HepG2 (cell line): ENCODE measurements at regions not wholly inside any gene's neighbourhood (a gene's known extent, or its start where the extent isn't known, plus 50 kb on each side); places are given as distances from the start of the nearest gene placed in this dataset.

Experiments
- ATAC-seq: fragments of 200-7000 bp; cut with Tn5 transposase; 3 replicates; pipeline ENCODE4 v1.9.1; 2020; ENCODE audit warnings: mild to moderate bottlenecking, moderate library complexity
- BruUV-seq: library from RNA; stranded (reverse); fragments of 400-500 nt; replicated peaks from 2 replicates; lab custom pipeline; 2021; lab: Mats Ljungman, UMichigan
- CTCF ChIA-PET: fragments of 300-600 bp; formaldehyde crosslinking; extraction: SDS; loops from one replicate; lab custom pipeline; 2021; ENCODE audit warnings: low total read pairs, inconsistent platforms, low intra/inter-chr PET ratio; lab: Yijun Ruan, JAX
- POLR2A ChIA-PET: fragments of 350-600 bp; sonication (Branson Sonifier 250); formaldehyde crosslinking; loops from one replicate; lab custom pipeline; 2020; ENCODE audit warnings: antibody characterized with exemption, inconsistent platforms; lab: Yijun Ruan, JAX
- DNase-seq: peaks from one replicate; pipeline ENCODE4 v3.0.0-alpha.2; 2015; ENCODE audit warnings: low spot score
- FAIRE-seq: peaks from 3 replicates; lab custom pipeline; 2011; peaks lifted over from hg19 to GRCh38; lab: Jason Lieb, UNC
- H2AFZ ChIP-seq: one replicate; pipeline ENCODE4 v1.6.1; 2011; ENCODE audit warnings: low read length, inconsistent platforms
- H3K27ac ChIP-seq: fragments of 300-600 bp; 3 replicates; pipeline ENCODE4 v1.8.0; 2011; ENCODE audit warnings: mixed run types, mild to moderate bottlenecking, mixed read lengths, low read length, inconsistent platforms; ENCODE audit not compliant: insufficient read depth; ENCODE audit errors: extremely low read length
- H3K27me3 ChIP-seq, 2 experiments: fragments of 200-600 bp in 1 of 2; 2 replicates in 1 of 2; 3 replicates in 1 of 2; pipeline versions ENCODE4 v1.6.0 to v1.8.0; 2011; ENCODE audit warnings: low read length in 2 of 2, mild to moderate bottlenecking in 2 of 2, moderate library complexity in 2 of 2, inconsistent platforms in 1 of 2; ENCODE audit not compliant: insufficient read depth in 2 of 2, control insufficient read depth in 1 of 2
- H3K36me3 ChIP-seq, 2 experiments: fragments of 200-600 bp in 1 of 2; replicated peaks in 1 of 2; 2 replicates in 1 of 2; 3 replicates in 1 of 2; pipeline versions ENCODE4 v1.5.1 to v1.8.0; 2011; ENCODE audit warnings: low read length in 2 of 2, inconsistent platforms in 1 of 2; ENCODE audit not compliant: insufficient read depth in 2 of 2, control insufficient read depth in 1 of 2
- H3K4me1 ChIP-seq: 2 replicates; pipeline ENCODE4 v1.5.1; 2012; ENCODE audit warnings: low read length, inconsistent platforms; ENCODE audit not compliant: insufficient read depth
- H3K4me2 ChIP-seq: 2 replicates; pipeline ENCODE4 v1.6.0; 2011; ENCODE audit warnings: low read depth, low read length, inconsistent platforms
- H3K4me3 ChIP-seq, 3 experiments: fragments of 200-600 bp in 1 of 3; sonication (generic), shearing (Covaris generic) in 1 of 3; replicated peaks in 1 of 3; 2 replicates each; pipeline ENCODE4 v1.5.1; 2011 to 2016; ENCODE audit warnings: low read length in 3 of 3, inconsistent platforms in 2 of 3, low read depth in 2 of 3, mild to moderate bottlenecking in 2 of 3, control low read depth in 1 of 3, mixed read lengths in 1 of 3; ENCODE audit not compliant: insufficient read depth in 1 of 3
- H3K79me2 ChIP-seq: one replicate; pipeline ENCODE4 v1.6.1; 2011; ENCODE audit warnings: low read length, inconsistent platforms; ENCODE audit not compliant: insufficient read depth
- H3K9ac ChIP-seq: 2 replicates; pipeline ENCODE4 v1.6.0; 2011; ENCODE audit warnings: mild to moderate bottlenecking, low read depth, low read length, inconsistent platforms; ENCODE audit not compliant: insufficient read depth
- H3K9me3 ChIP-seq: 2 replicates; pipeline ENCODE4 v1.5.1; 2012; ENCODE audit warnings: mild to moderate bottlenecking, low read length
- H4K20me1 ChIP-seq: 2 replicates; pipeline ENCODE4 v1.6.0; 2011; ENCODE audit warnings: inconsistent platforms, mild to moderate bottlenecking, low read length, moderate library complexity; ENCODE audit not compliant: insufficient read depth
- ADNP ChIP-seq: sonication (generic); formaldehyde crosslinking; IDR thresholded peaks from 2 replicates; pipeline ENCODE4 v1.4.0; 2020; ENCODE audit warnings: missing genetic modification reagents
- IKZF1 ChIP-seq: fragments of 450-650 bp; IDR thresholded peaks from 2 replicates; pipeline ENCODE4 v1.7.1; 2016
- MTF2 ChIP-seq: sonication (generic); formaldehyde crosslinking; IDR thresholded peaks from 2 replicates; pipeline ENCODE4 v1.5.0; 2020; ENCODE audit warnings: missing genetic modification reagents, borderline replicate concordance
- PAF1 ChIP-seq: IDR thresholded peaks from 2 replicates; pipeline ENCODE4 v1.6.1; 2016; ENCODE audit warnings: missing genetic modification reagents, missing compliant biosample characterization
- TMF1 ChIP-seq: sonication (generic); formaldehyde crosslinking; IDR thresholded peaks from 2 replicates; pipeline ENCODE4 v1.8.1; 2022; ENCODE audit warnings: low read depth, missing genetic modification reagents
- ZBTB20 ChIP-seq: sonication (generic); formaldehyde crosslinking; IDR thresholded peaks from 2 replicates; pipeline ENCODE4 v1.8.1; 2023; ENCODE audit warnings: missing genetic modification reagents, low read depth, mild to moderate bottlenecking, borderline replicate concordance
- ZMYM3 ChIP-seq: sonication (generic); formaldehyde crosslinking; IDR thresholded peaks from 2 replicates; pipeline ENCODE4 v1.5.1; 2020; ENCODE audit warnings: mild to moderate bottlenecking, missing genetic modification reagents
- ZNF207 ChIP-seq: fragments of 450-650 bp; IDR thresholded peaks from 2 replicates; pipeline ENCODE4 v1.6.1; 2016; ENCODE audit warnings: antibody characterized with exemption, borderline replicate concordance
- ZNF552 ChIP-seq: sonication (generic); formaldehyde crosslinking; IDR thresholded peaks from 2 replicates; pipeline ENCODE4 v1.9.0; 2022; ENCODE audit warnings: missing genetic modification reagents, mild to moderate bottlenecking, borderline replicate concordance
- WGBS: methylation state at CpG from one replicate; pipeline ENCODE4 v1.1.6; 2017; ENCODE audit warnings: low lambda C conversion rate; 5-methylcytosine and 5-hydroxymethylcytosine counted together
- in situ Hi-C: cut with HindIII; loops from 2 replicates; pipeline ENCODE4 v1.10.0; 2017; ENCODE audit warnings: low pct_unique_long_range_greater_than_20kb; ENCODE audit not compliant: extremely low pct_ligation_motif_present
- intact Hi-C: fragments of 100-400 bp; cut with micrococcal nuclease; formaldehyde crosslinking; loops from one replicate; pipeline ENCODE4 v1.10.0; 2022; ENCODE audit not compliant: unreplicated experiment
- TF ChIP-seq, protein P1 (sequence below): sonication (generic); formaldehyde crosslinking; IDR thresholded peaks from 2 replicates; pipeline ENCODE4 v1.5.0; 2020; ENCODE audit warnings: missing genetic modification reagents
- TF ChIP-seq, protein P2 (sequence below), 2 experiments: IDR thresholded peaks; 2 replicates each; pipeline ENCODE4 v1.6.1; 2011 to 2012; ENCODE audit warnings: low read length in 2 of 2, borderline replicate concordance in 1 of 2, low read depth in 1 of 2, mild to moderate bottlenecking in 1 of 2, moderate library complexity in 1 of 2
- TF ChIP-seq, protein P3 (sequence below): sonication (generic); formaldehyde crosslinking; conservative IDR thresholded peaks from 2 replicates; pipeline ENCODE4 v1.4.0; 2020; ENCODE audit warnings: missing genetic modification reagents

DNA sequence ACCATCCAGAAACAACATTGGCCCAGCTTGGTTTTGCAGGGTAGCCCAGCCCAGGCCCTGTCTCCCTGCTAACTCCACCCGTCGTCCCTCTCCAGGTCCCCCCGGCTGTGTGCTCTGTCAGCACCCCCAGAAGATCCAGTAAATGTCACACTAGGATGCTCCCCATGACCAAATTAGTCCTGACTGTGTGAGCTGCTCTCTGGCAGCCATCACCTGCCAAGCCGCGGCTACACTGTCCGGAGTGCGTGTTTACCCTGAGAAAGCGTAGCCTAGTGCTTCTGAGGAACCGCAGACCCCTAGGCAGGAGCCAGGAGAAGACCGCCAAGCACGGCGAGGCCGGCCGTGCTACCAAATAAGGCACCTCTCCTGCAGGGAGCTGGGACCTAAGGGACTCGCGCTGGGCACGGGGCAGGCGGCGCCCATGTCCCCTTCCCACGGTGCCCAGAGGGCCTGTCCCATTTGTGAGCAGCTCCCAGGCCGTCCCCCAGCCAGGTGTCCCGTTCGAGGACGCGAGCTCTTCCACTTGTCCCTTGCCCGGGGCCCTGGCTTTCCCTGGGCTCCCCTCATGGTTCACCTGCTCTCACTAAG lies 849.9 kb downstream of the RNF144A start (continued):
- no peak for TF ChIP-seq ZBTB20 (CRISPR knock-in tag)
- no peak for TF ChIP-seq MTF2 (CRISPR knock-in tag)
- no peak for TF ChIP-seq ZMYM3 (CRISPR knock-in tag)
- TF ChIP-seq, protein P1, sequence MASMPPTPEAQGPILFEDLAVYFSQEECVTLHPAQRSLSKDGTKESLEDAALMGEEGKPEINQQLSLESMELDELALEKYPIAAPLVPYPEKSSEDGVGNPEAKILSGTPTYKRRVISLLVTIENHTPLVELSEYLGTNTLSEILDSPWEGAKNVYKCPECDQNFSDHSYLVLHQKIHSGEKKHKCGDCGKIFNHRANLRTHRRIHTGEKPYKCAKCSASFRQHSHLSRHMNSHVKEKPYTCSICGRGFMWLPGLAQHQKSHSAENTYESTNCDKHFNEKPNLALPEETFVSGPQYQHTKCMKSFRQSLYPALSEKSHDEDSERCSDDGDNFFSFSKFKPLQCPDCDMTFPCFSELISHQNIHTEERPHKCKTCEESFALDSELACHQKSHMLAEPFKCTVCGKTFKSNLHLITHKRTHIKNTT (CRISPR knock-in tag): no peak
- no peak for TF ChIP-seq IKZF1
- no peak for TF ChIP-seq ADNP

DNA sequence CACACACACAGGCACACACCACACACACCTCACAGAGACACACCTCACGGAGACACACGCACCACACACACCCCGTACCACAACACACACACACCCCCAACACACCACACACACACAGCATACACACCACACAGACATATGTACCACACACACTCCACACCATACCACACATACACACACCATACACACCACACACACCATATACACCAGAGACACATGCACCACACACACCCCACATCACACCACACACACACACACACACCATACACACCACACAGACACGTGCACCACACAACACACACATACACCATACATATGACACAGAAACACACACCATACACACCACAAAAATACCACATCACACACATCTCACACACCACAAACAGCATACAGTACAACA lies 850.7 kb downstream of the RNF144A start:
- H3K4me1 ChIP-seq: no peaks in the 10 kb centered on the region
- no peaks in the 10 kb centered on the region for H3K36me3 ChIP-seq
- WGBS: 61% methylated on average over 4 of the region's 4 CpGs
- no peak overlapping the region for H3K27ac ChIP-seq
- H3K9me3 ChIP-seq: peaks cover 19% of the 10 kb centered on the region
- ChIA-PET POLR2A (no interaction called here), CTCF (no interaction called here)
- no peaks in the 10 kb centered on the region for H3K27me3 ChIP-seq
- no peaks in the 10 kb centered on the region for H4K20me1 ChIP-seq
- intact Hi-C loops: no loop called here
- H2AFZ ChIP-seq: no peak overlapping the region
- no peak overlapping the region for H3K4me3 ChIP-seq
- no peak overlapping the region for H3K9ac ChIP-seq
- ATAC-seq: no peak
- no peak for FAIRE-seq
- H3K4me2 ChIP-seq: no peak overlapping the region
- no TSS peak for BruUV-seq
- no peak for DNase-seq
- no peaks in the 10 kb centered on the region for H3K79me2 ChIP-seq
- in situ Hi-C loops: no loop called here
- TF ChIP-seq, protein P2, sequence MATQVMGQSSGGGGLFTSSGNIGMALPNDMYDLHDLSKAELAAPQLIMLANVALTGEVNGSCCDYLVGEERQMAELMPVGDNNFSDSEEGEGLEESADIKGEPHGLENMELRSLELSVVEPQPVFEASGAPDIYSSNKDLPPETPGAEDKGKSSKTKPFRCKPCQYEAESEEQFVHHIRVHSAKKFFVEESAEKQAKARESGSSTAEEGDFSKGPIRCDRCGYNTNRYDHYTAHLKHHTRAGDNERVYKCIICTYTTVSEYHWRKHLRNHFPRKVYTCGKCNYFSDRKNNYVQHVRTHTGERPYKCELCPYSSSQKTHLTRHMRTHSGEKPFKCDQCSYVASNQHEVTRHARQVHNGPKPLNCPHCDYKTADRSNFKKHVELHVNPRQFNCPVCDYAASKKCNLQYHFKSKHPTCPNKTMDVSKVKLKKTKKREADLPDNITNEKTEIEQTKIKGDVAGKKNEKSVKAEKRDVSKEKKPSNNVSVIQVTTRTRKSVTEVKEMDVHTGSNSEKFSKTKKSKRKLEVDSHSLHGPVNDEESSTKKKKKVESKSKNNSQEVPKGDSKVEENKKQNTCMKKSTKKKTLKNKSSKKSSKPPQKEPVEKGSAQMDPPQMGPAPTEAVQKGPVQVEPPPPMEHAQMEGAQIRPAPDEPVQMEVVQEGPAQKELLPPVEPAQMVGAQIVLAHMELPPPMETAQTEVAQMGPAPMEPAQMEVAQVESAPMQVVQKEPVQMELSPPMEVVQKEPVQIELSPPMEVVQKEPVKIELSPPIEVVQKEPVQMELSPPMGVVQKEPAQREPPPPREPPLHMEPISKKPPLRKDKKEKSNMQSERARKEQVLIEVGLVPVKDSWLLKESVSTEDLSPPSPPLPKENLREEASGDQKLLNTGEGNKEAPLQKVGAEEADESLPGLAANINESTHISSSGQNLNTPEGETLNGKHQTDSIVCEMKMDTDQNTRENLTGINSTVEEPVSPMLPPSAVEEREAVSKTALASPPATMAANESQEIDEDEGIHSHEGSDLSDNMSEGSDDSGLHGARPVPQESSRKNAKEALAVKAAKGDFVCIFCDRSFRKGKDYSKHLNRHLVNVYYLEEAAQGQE (IDR thresholded peaks at IDR 0.05; ENCODE audit: borderline replicate concordance in 1 of 2, low read depth in 1 of 2, low read length in 2 of 2): no peak
- no peak for TF ChIP-seq TMF1 (CRISPR knock-in tag)
- TF ChIP-seq, protein P3, sequence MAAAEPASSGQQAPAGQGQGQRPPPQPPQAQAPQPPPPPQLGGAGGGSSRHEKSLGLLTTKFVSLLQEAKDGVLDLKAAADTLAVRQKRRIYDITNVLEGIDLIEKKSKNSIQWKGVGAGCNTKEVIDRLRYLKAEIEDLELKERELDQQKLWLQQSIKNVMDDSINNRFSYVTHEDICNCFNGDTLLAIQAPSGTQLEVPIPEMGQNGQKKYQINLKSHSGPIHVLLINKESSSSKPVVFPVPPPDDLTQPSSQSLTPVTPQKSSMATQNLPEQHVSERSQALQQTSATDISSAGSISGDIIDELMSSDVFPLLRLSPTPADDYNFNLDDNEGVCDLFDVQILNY (CRISPR knock-in tag): no peak
- no peak for TF ChIP-seq ZNF552 (CRISPR knock-in tag)
- TF ChIP-seq PAF1 (CRISPR knock-in tag): no peak
- peak; percentile 59; the same call in 1 of the 2 replicates for TF ChIP-seq ZNF207
